WERI-Rb-1 (cell line): ENCODE measurements at regions not wholly inside any gene's neighbourhood (a gene's known extent, or its start where the extent isn't known, plus 50 kb on each side); places are given as distances from the start of the nearest gene placed in this dataset.

Source experiments
- DNase-seq: peaks from one replicate; pipeline ENCODE4 v3.0.0-alpha.2; 2020
- H3K27ac ChIP-seq: fragments of 250-450 bp; sonication (Bioruptor Pico); 2 replicates; pipeline ENCODE4 v1.5.1; 2020; ENCODE audit warnings: mild to moderate bottlenecking, moderate library complexity
- H3K27me3 ChIP-seq: fragments of 250-450 bp; sonication (Bioruptor Pico); 2 replicates; pipeline ENCODE4 v1.5.1; 2021; ENCODE audit warnings: mild to moderate bottlenecking, low read depth, moderate library complexity; ENCODE audit not compliant: insufficient read depth, severe bottlenecking
- H3K36me3 ChIP-seq: fragments of 250-450 bp; sonication (Bioruptor Pico); 2 replicates; pipeline ENCODE4 v1.5.1; 2020; ENCODE audit warnings: mild to moderate bottlenecking, moderate library complexity
- H3K4me3 ChIP-seq: 2 replicates; pipeline ENCODE4 v1.5.1; 2011; ENCODE audit warnings: low read depth, mild to moderate bottlenecking, control low read depth, low read length
- H3K9me3 ChIP-seq: fragments of 250-450 bp; sonication (Bioruptor Pico); 2 replicates; pipeline ENCODE4 v1.5.1; 2021; ENCODE audit warnings: mild to moderate bottlenecking, moderate library complexity; ENCODE audit not compliant: severe bottlenecking
- CTCF ChIP-seq: IDR thresholded peaks from 2 replicates; pipeline ENCODE4 v1.5.1; 2011; ENCODE audit warnings: low read depth, mild to moderate bottlenecking, control low read depth, inconsistent platforms, low read length

- Histone ChIP-seq H3K4me3 (no peak overlapping the region), H3K27me3 (no peaks in the 10 kb centered on the region), H3K27ac (no peak overlapping the region), H3K9me3 (peaks cover 3% of the 10 kb centered on the region), H3K36me3 (no peaks in the 10 kb centered on the region)
- DNase-seq = no peak
- TF ChIP-seq CTCF = no peak
These were observed 658.4 kb upstream of the ZP4 start for GRCh38 chr1:238549137-238549536.

GRCh38 chr1:238546118-238546517, 655.4 kb upstream of the ZP4 start:
- no peak overlapping the region for H3K4me3 ChIP-seq
- H3K27me3 ChIP-seq = no peaks in the 10 kb centered on the region
- H3K36me3 ChIP-seq = no peaks in the 10 kb centered on the region
- TF ChIP-seq CTCF = no peak
- no peak overlapping the region for H3K27ac ChIP-seq
- no peak for DNase-seq
- peaks cover 3% of the 10 kb centered on the region for H3K9me3 ChIP-seq

DNA sequence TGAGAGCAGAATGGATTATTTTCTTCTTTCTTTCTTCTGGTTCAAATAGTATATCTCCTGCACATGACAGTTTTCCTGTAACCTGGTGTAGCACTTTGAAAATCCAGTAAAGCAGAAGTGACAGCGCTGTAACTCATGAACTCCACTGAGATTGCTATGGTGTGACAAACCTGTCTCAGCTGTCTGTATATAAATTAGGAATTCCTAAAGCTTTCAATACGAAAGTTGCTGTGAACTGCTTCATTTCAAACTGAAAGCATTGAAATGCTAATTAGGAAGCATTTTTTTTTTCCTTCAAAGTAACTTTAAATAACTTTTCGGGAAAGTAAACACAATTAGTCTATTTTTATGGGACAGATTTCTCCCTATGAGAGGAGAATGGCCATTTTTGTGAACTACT, 646.9 kb upstream of the ZP4 start:
- no peaks in the 10 kb centered on the region for H3K36me3 ChIP-seq
- no peaks in the 10 kb centered on the region for H3K27me3 ChIP-seq
- H3K4me3 ChIP-seq = no peak overlapping the region
- DNase-seq = no peak
- no peak overlapping the region for H3K27ac ChIP-seq
- no peaks in the 10 kb centered on the region for H3K9me3 ChIP-seq
- no peak for TF ChIP-seq CTCF

- Histone ChIP-seq H3K36me3 (no peaks in the 10 kb centered on the region), H3K27me3 (no peaks in the 10 kb centered on the region), H3K4me3 (no peak overlapping the region), H3K9me3 (no peaks in the 10 kb centered on the region), H3K27ac (no peak overlapping the region)
- no peak for TF ChIP-seq CTCF
- no peak for DNase-seq
These were observed 639.6 kb upstream of the ZP4 start for GRCh38 chr1:238530209-238530851.

DNA sequence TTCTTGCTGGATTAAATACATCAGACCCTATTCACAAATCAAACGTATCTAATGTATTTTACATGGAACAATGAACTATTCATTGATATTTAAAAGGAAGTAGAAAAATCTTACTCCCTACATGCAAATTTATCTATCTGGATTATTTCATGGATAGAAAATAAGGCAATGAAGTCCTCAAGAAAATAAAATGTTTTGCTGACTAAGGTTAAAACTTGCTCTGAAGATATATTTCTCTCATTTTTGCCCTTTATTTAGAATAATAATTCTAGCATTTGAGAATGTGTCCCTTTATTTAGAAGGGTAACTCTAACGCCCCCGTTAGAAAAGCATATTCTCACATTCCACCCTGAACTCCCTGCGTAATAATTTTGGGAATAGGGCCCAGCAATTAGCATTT, 627.0 kb upstream of the ZP4 start:
- H3K9me3 ChIP-seq = peaks cover 7% of the 10 kb centered on the region
- H3K27ac ChIP-seq = no peak overlapping the region
- H3K4me3 ChIP-seq = no peak overlapping the region
- DNase-seq = no peak
- no peaks in the 10 kb centered on the region for H3K36me3 ChIP-seq
- no peaks in the 10 kb centered on the region for H3K27me3 ChIP-seq
- no peak for TF ChIP-seq CTCF

DNA sequence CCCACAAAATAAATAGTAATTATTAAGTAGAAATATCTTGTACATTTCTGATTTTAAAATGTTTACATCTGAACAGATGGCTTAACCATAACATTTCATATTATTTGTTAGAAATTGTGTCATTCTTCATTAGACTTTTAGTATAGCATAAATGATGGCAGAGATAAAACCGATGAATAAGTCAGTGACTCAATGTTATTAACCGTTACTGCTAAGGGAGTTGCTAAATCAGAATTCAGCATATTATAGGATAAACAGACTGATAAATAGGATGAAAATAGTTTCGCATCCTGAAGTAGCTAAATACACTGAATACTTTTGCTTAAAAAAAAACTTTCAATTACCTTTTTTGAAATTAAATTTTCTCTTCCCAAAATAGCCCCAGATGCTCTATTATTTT, 610.6 kb upstream of the ZP4 start:
- Histone ChIP-seq H3K27ac (no peak overlapping the region), H3K36me3 (no peaks in the 10 kb centered on the region), H3K9me3 (peaks cover 3% of the 10 kb centered on the region), H3K27me3 (no peaks in the 10 kb centered on the region), H3K4me3 (no peak overlapping the region)
- TF ChIP-seq CTCF = no peak
- DNase-seq = no peak
